ENCODE measurements at regions not wholly inside any gene's neighbourhood (a gene's known extent, or its start where the extent isn't known, plus 50 kb on each side); places are given as distances from the start of the nearest gene placed in this dataset.

GRCh38 chrX:91331476-91331875, 103.2 kb upstream of the PABPC5 start:
- no peak overlapping the region for H3K4me3 ChIP-seq (ENCODE audit: low read length)
- BruUV-seq (replicated peaks), result no TSS peak

More at GRCh38 chrX:91331476-91331875, 103.2 kb upstream of the PABPC5 start:
- intact Hi-C loops (cut with micrococcal nuclease), result no loop called here
- no peaks in the 10 kb centered on the region for H3K36me3 ChIP-seq (ENCODE audit: low read depth, low read length)
- H3K79me2 ChIP-seq (ENCODE audit: low read length), result no peaks in the 10 kb centered on the region
- no peaks in the 10 kb centered on the region for H3K9me3 ChIP-seq (ENCODE audit: low read length)
- H2AFZ ChIP-seq (ENCODE audit: low read length), result no peak overlapping the region
- no peaks in the 10 kb centered on the region for H4K20me1 ChIP-seq (ENCODE audit: low read length)
- ChIA-PET CTCF (no interaction called here), POLR2A (ENCODE audit: unreplicated experiment) (no interaction called here)
- H3K27me3 ChIP-seq (ENCODE audit: low read length), result no peaks in the 10 kb centered on the region
- no peaks in the 10 kb centered on the region for H3K4me1 ChIP-seq (ENCODE audit: insufficient read depth, low read length)
- TF ChIP-seq CTCF (conservative IDR thresholded peaks at IDR 0.05; ENCODE audit: low read depth, low read length) (no peak), EZH2 (IDR thresholded peaks at IDR 0.05; ENCODE audit: low read length, unreplicated experiment) (no peak), EZH2phosphoT487 (IDR thresholded peaks at IDR 0.05; ENCODE audit: borderline replicate concordance, low read length) (no peak)
- ATAC-seq, result no peak
- H3K4me2 ChIP-seq (ENCODE audit: low read length), result no peak overlapping the region
- H3K27ac ChIP-seq (ENCODE audit: low read length), result no peak overlapping the region
- no peaks in the 10 kb centered on the region for H3K9me2 ChIP-seq (replicated peaks; ENCODE audit: low read length)
- H3F3A ChIP-seq (ENCODE audit: low read length, unreplicated experiment), result no peaks in the 10 kb centered on the region
- no peak for DNase-seq
- H3K9ac ChIP-seq (ENCODE audit: low read length), result no peak overlapping the region

All from PC-3 (cell line).